Panc1 (cell line): ENCODE measurements at regions not wholly inside any gene's neighbourhood (a gene's known extent, or its start where the extent isn't known, plus 50 kb on each side); places are given as distances from the start of the nearest gene placed in this dataset.

Source experiments
- CTCF ChIP-seq: fragments of 450-650 bp; IDR thresholded peaks from 2 replicates; pipeline ENCODE4 v1.5.1; 2017; ENCODE audit warnings: mild to moderate bottlenecking
- REST ChIP-seq, 2 experiments: IDR thresholded peaks; 2 replicates each; pipeline ENCODE4 v1.6.1; 2011 to 2012; ENCODE audit warnings: low read depth in 2 of 2, control low read depth in 1 of 2, low read length in 1 of 2, mild to moderate bottlenecking in 1 of 2, moderate library complexity in 1 of 2; ENCODE audit not compliant: insufficient read depth in 1 of 2
- SIN3A ChIP-seq: IDR thresholded peaks from 2 replicates; pipeline ENCODE4 v1.6.1; 2012; ENCODE audit warnings: low read depth, mild to moderate bottlenecking, low read length, moderate library complexity, borderline replicate concordance; ENCODE audit not compliant: insufficient read depth

DNA sequence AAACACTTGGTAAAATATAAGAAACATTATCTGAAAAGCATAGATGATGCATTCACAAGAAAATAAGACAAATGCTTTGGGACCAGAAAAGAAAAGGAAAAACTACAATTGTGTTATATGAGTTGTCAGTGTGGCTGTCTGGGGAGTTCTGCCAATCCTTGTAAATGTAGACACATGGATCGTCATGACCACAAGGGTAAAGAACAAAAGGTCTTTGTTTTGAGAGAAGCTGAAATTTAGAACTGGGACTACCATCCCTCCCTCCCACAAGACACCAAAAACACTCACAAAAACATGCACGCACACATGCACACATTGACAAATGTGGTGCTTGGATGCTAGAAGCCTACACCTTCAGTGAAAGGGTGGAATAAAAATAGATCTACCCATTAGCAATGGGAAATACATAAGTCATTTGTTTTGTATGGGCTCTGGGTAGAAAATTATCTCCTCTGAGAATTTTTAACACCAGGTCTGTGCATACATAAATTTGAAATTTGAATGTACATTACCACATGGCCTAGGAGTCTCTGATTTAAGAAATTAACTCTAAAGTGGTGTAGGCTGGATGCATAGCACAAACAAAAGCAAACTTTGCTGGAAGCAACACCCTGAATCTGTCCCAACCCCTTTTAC is 266.2 kb upstream of the SLC39A10 start:
- no peak for TF ChIP-seq REST (IDR thresholded peaks at IDR 0.05; ENCODE audit: insufficient read depth in 1 of 2, low read depth in 2 of 2, low read length in 1 of 2)
- TF ChIP-seq CTCF, result no peak
- TF ChIP-seq SIN3A, result no peak
